ENCODE measurements at regions not wholly inside any gene's neighbourhood (a gene's known extent, or its start where the extent isn't known, plus 50 kb on each side); places are given as distances from the start of the nearest gene placed in this dataset.
"Not testable (repeated sequence)": the region's sequence is repeated elsewhere in the genome, so short reads cannot be mapped to it uniquely, and the experiment has no call there.

GRCh38 chr2:81050580-81051095 lies 746.1 kb upstream of the LRRTM1 start:
- no peak for DNase-seq

- DNase-seq, result no peak
These were observed 739.1 kb upstream of the LRRTM1 start for GRCh38 chr2:81043681-81044080.

DNA sequence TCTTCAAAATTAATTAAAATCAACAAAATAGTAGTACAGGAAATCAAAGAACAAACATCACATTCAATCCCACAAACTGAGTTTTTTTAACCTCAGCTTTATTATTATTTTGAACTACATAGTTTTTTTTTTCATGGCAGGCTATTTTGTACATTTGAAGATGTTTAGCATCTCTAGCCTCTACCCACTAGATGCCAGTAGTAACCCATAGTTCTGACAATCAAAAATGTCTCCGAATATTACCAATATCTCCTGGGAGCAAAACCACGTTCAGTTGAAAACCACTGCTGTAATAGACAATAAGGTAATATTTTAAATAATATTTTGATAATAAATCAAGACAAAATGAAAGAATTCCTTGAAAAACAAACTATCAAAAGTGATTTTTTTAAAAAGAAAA lies 702.6 kb upstream of the LRRTM1 start:
- no peak for DNase-seq

DNA sequence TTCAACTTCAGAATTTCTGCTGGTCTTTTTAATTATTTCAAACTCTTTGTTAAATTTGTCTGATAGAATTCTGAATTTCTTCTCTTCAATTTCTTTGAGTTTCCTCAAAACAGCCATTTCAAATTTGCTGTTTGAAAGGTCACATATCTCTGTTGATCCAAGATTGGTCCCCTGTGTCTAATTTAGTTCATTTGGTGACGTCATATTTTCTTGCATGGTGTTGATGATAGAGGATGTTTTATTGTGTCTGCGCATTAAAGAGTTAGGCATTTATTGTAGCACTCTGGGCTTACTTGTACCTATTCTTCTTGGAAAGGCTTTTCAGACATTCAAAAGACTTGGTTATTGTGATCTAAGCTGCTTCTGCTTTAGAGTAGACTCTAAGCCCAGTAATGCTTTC lies 698.4 kb upstream of the LRRTM1 start:
- DNase-seq, result no peak

DNA sequence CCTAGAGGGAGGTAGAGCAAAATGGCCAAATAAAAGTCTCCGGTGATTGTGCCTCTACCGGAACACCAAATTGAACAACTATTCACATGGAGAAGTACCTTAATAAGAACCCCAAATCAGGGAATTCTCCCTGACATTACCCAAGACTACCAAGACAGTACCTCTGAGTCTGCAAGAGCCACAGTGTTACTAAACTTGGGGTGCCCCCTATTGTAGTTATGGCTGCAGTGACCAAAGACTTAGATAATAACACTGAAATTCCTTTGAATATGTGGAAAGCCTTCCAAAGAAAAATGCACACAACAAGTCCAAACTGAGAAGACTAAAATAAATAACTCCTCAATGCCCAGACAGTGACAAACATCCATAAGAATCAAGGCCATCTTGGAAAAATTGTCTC lies 682.9 kb upstream of the LRRTM1 start:
- no peak for DNase-seq

DNA sequence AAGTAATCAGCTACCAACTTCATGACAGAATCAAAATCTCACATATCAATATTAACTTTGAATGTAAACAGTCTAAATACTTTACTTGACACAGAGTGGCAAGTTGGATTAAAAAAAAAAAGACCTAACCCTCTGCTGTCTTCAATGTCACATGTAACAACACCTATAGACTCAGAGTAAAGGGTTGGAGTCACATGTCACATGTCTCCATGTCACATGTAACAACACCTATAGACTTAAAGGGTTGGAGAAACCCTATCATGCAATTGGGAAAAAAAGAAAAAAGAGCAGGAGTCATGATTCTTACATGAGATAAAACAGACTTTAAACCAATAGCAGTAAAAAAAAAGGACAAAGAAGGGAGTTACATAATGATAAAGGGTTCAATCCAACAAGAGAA lies 665.3 kb upstream of the LRRTM1 start:
- no peak for DNase-seq

DNA sequence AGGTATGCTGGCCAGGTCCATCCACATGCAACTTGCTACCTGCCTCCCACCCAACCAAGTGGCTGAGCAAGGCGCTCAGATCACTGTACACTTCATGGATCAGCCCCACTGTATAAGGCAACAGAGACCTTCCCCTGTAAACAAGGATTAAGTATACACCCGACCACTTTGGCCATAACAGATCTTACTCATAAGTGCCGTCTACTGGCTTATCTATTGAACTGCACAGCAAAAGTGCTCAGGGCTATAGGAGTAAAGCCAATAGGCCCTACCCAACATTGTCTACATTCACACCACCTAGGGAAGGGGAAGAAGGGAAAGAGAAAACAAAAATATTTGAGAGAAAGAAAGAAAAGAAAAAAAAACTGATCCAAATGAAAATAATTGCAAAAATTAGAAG lies 663.9 kb upstream of the LRRTM1 start:
- DNase-seq, result no peak

- no peak for DNase-seq
These were observed 643.1 kb upstream of the LRRTM1 start for GRCh38 chr2:80947601-80948130.

GRCh38 chr2:80943487-80943886 lies 638.9 kb upstream of the LRRTM1 start:
- no peak for DNase-seq

- DNase-seq, result no peak
These were observed 638.2 kb upstream of the LRRTM1 start for GRCh38 chr2:80942766-80943165.

DNA sequence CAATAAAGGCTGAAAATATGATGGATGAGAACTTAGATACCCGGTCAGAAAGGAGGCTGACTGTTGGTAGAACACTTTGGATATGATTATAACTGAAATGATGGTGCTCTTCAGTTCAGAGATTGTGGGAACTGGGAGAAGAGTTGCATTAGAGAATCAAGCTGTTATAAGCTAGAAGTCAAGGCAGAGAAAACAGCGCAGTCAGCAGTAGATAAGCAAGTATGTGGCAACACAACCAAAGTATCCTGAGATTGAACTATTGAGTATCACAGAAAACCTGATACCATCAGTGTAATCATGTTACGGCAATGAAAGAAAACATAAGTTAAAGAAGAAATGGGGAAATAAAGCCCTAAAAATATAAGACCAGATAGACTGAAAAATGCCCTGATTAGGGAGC lies 633.9 kb upstream of the LRRTM1 start:
- DNase-seq, result no peak

GRCh38 chr2:80931820-80932219 lies 627.3 kb upstream of the LRRTM1 start:
- DNase-seq, result not testable (repeated sequence)

DNA sequence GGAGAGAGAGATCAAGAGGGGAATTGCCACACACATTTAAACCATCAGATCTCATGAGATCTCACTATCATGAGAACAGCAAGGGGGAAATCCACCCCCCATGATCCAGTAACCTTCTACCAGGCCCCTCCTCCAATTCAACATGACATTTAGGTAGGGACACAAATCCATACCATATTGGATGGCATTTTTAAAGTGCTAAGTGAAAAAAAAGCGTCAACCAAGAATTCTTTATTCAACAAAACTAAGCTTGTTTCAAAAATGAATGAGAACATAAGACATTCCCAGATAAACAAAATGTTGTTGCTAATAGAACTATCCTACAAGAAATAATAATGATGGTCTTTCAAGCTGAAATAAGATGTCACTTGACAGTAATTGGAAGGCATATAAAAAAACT lies 626.2 kb upstream of the LRRTM1 start:
- no peak for DNase-seq

GRCh38 chr2:80926168-80926567 lies 621.6 kb upstream of the LRRTM1 start:
- DNase-seq, result no peak

GRCh38 chr2:80896576-80896975 lies 592.0 kb upstream of the LRRTM1 start:
- no peak for DNase-seq

GRCh38 chr2:80894486-80894885 lies 589.9 kb upstream of the LRRTM1 start:
- DNase-seq, result no peak

GRCh38 chr2:80893711-80894110 lies 589.2 kb upstream of the LRRTM1 start:
- no peak for DNase-seq

DNA sequence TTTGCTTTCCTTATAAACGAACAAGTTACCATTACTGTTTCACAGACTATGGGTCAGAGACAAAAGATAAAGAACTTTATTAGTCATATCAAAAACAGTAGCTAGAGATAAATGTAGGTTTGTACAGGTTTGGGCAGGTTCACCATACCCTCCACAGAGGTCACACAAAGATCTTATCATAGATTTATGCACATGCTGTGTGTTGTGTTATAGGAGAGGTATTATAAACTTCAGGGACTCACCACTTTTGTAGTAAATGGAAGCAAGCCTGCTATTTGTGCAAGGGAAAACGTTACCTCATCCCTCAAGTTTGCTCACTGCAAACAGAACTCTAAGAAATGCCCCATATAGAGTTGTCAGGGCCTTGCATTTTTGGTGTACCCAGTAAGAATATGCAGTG lies 584.5 kb upstream of the LRRTM1 start:
- DNase-seq, result no peak

- DNase-seq, result no peak
These were observed 583.4 kb upstream of the LRRTM1 start for GRCh38 chr2:80887841-80888378.

GRCh38 chr2:80874374-80874773 lies 569.8 kb upstream of the LRRTM1 start:
- no peak for DNase-seq

DNA sequence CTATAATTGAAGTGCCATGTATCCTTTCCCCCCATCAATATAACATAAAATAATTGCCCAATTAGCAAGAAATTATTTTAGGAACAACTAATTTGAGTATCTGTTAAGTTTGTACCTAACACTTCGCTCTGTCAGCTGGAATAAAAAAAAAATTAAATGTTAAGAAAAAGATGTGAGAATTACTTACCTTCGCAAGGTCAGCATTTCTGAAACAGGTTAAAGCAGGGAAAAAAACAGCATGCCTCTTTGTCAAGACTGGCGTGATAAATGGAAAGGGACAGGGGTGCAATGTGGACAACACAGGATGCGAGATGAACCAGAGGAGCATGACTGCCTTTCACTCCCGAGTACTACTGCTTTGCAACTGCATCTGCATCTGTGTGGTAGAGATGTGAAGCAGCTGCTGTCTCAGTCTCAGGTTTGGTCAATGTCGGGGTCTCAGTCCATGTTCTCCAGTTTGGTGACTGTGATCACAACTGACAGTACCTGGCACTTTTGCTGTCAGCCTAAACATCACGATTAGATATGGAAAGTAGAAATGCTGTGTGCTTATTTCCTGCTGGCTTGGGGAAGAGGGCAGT lies 565.4 kb upstream of the LRRTM1 start:
- DNase-seq, result no peak

DNA sequence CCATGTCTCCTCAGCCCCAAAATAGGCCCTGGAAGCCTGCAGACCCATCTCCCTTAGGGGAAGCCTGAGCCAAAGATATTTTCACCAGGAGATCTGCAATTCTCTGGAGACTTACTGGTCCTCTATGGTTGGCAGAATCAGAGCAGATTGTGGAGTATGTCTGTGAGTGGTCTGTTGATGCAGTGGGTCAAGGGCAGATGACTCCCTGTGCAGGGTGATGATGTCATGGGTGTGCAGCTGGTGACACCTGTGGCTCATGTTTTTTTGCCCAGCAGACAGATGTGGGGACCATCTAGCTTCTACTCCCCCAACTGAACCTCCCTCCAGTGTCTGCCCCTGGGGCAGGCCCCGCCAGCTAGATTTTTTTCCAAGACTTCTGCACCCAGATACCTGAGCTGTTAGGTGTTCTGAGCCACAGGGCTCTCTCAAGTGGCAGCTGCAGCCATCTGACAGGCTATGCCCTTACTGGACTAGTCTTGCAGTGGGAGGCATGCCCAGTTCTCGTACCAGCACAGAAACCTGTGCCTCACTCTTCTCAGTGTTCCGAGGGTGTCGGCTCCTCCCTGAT lies 558.7 kb upstream of the LRRTM1 start:
- no peak for DNase-seq

DNA sequence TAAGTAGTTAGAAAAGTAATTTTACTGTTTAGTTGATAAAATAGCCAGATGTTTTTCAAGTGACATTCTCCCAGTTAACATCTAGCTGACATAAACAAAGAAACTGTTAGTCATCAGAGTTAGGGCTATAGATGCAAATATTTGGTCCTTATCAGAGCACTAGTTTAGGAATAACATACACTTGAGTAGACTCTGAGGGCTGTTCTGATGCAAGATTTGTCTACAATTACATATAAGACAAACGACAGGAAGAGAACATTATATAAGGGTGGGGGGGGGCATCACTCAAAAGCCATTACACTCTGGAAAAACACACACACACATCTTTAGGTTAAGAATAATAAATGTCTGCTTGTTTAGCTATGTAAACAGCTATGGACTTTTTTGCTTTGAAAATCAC lies 554.4 kb upstream of the LRRTM1 start:
- no peak for DNase-seq

DNA sequence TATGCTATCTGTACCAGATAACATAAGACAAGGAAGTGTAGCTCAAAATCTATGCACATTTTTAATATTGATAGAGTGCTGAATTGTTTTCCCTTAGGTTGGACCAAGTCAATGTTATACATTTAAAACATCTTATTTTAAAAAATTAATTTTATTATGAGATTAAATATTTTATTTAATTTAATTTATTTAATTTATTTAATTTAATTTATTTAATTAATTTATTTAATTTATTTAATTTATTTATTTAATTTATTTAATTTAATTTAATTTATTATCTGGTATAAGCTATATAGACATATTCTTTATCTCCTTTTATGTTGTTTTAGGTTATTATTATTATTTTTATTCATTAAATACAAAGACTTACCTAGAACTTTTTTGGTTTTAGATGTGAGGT lies 551.7 kb upstream of the LRRTM1 start:
- DNase-seq, result no peak

DNA sequence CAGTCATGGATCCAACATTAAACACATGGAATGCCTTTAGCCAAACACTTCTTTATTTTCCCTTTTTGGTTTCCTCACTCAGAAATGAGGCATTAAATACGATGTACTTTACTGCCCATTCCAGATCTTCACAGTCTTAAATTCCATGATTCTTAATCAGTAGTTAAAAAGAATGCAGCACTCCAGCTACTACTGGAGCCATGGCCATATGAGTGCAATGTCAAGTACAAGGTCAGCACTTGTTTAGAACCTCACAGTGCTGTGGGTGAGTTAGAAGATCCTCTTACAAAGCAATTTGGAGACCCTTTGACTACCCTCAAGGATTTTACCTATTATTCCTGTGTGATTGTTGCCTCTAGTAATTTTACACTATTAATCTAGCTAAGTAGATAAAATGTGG lies 550.3 kb upstream of the LRRTM1 start:
- no peak for DNase-seq
